SK-N-MC (cell line): ENCODE measurements at regions not wholly inside any gene's neighbourhood (a gene's known extent, or its start where the extent isn't known, plus 50 kb on each side); places are given as distances from the start of the nearest gene placed in this dataset.

Experiments used
- EZH2 ChIP-seq: fragments of 200-600 bp; sonication (generic); IDR thresholded peaks from one replicate; pipeline ENCODE4 v1.6.1; 2017; ENCODE audit warnings: antibody characterized with exemption
- POLR2AphosphoS5 ChIP-seq: IDR thresholded peaks from 2 replicates; pipeline ENCODE4 v1.6.1; 2012; ENCODE audit warnings: mild to moderate bottlenecking, low read depth, low read length, borderline replicate concordance

DNA sequence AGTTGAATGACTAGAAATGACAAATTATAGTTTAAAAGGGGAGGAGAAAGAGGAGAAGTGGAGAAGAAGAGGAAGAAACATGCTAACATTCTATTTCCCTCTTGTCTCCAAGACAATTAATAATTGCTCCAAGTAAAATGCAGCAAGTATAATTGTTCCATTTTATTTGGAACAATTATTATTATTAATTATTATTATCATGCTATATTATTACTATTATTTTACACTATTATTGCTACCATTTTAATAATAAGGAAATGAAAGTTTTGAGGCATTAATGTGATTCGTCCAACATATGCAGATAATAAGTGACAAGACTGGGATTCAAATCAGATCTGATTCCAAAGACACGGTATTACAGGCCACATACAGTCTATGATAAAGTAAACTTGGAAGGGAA, 293.6 kb upstream of the ZC3H12C start:
- TF ChIP-seq EZH2 = no peak
- no peak for TF ChIP-seq POLR2AphosphoS5
